GM12865 (cell line): ENCODE measurements at regions not wholly inside any gene's neighbourhood (a gene's known extent, or its start where the extent isn't known, plus 50 kb on each side); places are given as distances from the start of the nearest gene placed in this dataset.

Experiments
- DNase-seq: peaks from one replicate; pipeline ENCODE4 v3.0.0; 2010; ENCODE audit warnings: low read depth
- H3K4me3 ChIP-seq: 2 replicates; pipeline ENCODE4 v1.5.1; 2011; ENCODE audit warnings: mild to moderate bottlenecking, low read depth, low read length, control low read depth
- CTCF ChIP-seq: IDR thresholded peaks from 2 replicates; pipeline ENCODE4 v1.5.1; 2011; ENCODE audit warnings: low read length, control low read depth, low read depth, inconsistent platforms; ENCODE audit not compliant: insufficient read depth; ENCODE audit errors: missing control alignments

GRCh38 chrX:147405764-147406163 is 506.0 kb upstream of the FMR1 start:
- no peak for TF ChIP-seq CTCF
- no peak for DNase-seq
- no peak overlapping the region for H3K4me3 ChIP-seq

- no peak overlapping the region for H3K4me3 ChIP-seq
- DNase-seq = no peak
- no peak for TF ChIP-seq CTCF
These were observed 508.7 kb upstream of the FMR1 start for GRCh38 chrX:147403040-147403439.

GRCh38 chrX:147378767-147379166 is 533.0 kb upstream of the FMR1 start:
- TF ChIP-seq CTCF = no peak
- H3K4me3 ChIP-seq = no peak overlapping the region
- no peak for DNase-seq

GRCh38 chrX:147377728-147378127 is 534.0 kb upstream of the FMR1 start:
- no peak overlapping the region for H3K4me3 ChIP-seq
- no peak for DNase-seq
- no peak for TF ChIP-seq CTCF

GRCh38 chrX:147376601-147377422 is 534.9 kb upstream of the FMR1 start:
- DNase-seq = no peak
- H3K4me3 ChIP-seq = no peak overlapping the region
- TF ChIP-seq CTCF = no peak

- no peak for TF ChIP-seq CTCF
- H3K4me3 ChIP-seq = no peak overlapping the region
- no peak for DNase-seq
These were observed 546.8 kb upstream of the FMR1 start for GRCh38 chrX:147364896-147365295.

- TF ChIP-seq CTCF = no peak
- no peak overlapping the region for H3K4me3 ChIP-seq
- DNase-seq = peak; percentile 0
These were observed 537.1 kb upstream of the CXorf51A start for GRCh38 chrX:147351644-147352043.
